ENCODE measurements at regions not wholly inside any gene's neighbourhood (a gene's known extent, or its start where the extent isn't known, plus 50 kb on each side); places are given as distances from the start of the nearest gene placed in this dataset.

GRCh38 chr4:112860830-112861690, 188.4 kb upstream of the ANK2 start:
- no peaks in the 10 kb centered on the region for H3K4me1 ChIP-seq
- TF ChIP-seq CTCF (IDR thresholded peaks at IDR 0.05), result no peak
- H3K4me3 ChIP-seq, result no peak overlapping the region
- DNase-seq (no peak), ATAC-seq (no peak)
- H3K27me3 ChIP-seq (ENCODE audit: low read depth), result no peaks in the 10 kb centered on the region
- intact Hi-C loops (cut with DNase I), result no loop called here
- no peaks in the 10 kb centered on the region for H3K36me3 ChIP-seq
- H3K27ac ChIP-seq, result no peak overlapping the region
- no peaks in the 10 kb centered on the region for H3K9me3 ChIP-seq

- Histone ChIP-seq H3K9me3 (no peaks in the 10 kb centered on the region), H3K36me3 (no peaks in the 10 kb centered on the region), H3K4me1 (no peaks in the 10 kb centered on the region), H3K27ac (no peak overlapping the region), H3K27me3 (ENCODE audit: low read depth) (no peaks in the 10 kb centered on the region), H3K4me3 (no peak overlapping the region)
- no peak for TF ChIP-seq CTCF (IDR thresholded peaks at IDR 0.05)
- intact Hi-C loops (cut with DNase I), result no loop called here
- no peak for ATAC-seq
- no peak for DNase-seq
Measured at GRCh38 chr4:112861691-112862674, 187.5 kb upstream of the ANK2 start.

GRCh38 chr4:112865443-112865842, 184.0 kb upstream of the ANK2 start:
- H3K27me3 ChIP-seq (ENCODE audit: low read depth), result no peaks in the 10 kb centered on the region
- no peak for DNase-seq
- TF ChIP-seq CTCF (IDR thresholded peaks at IDR 0.05), result no peak
- intact Hi-C loops (cut with DNase I), result no loop called here
- no peak overlapping the region for H3K27ac ChIP-seq
- ATAC-seq, result no peak
- H3K4me3 ChIP-seq, result no peak overlapping the region
- no peaks in the 10 kb centered on the region for H3K4me1 ChIP-seq
- no peaks in the 10 kb centered on the region for H3K9me3 ChIP-seq
- no peaks in the 10 kb centered on the region for H3K36me3 ChIP-seq

- H3K4me3 ChIP-seq, result no peak overlapping the region
- no peak for TF ChIP-seq CTCF (IDR thresholded peaks at IDR 0.05)
- intact Hi-C loops (cut with DNase I), result no loop called here
- no peaks in the 10 kb centered on the region for H3K27me3 ChIP-seq (ENCODE audit: low read depth)
- no peak overlapping the region for H3K27ac ChIP-seq
- DNase-seq, result no peak
- H3K4me1 ChIP-seq, result no peaks in the 10 kb centered on the region
- no peak for ATAC-seq
- H3K9me3 ChIP-seq, result no peaks in the 10 kb centered on the region
- no peaks in the 10 kb centered on the region for H3K36me3 ChIP-seq
Measured at GRCh38 chr4:112876316-112876715, 173.1 kb upstream of the ANK2 start.

GRCh38 chr4:112881842-112882241, 167.6 kb upstream of the ANK2 start:
- Histone ChIP-seq H3K27ac (no peak overlapping the region), H3K27me3 (ENCODE audit: low read depth) (no peaks in the 10 kb centered on the region), H3K9me3 (no peaks in the 10 kb centered on the region), H3K36me3 (no peaks in the 10 kb centered on the region), H3K4me1 (no peaks in the 10 kb centered on the region), H3K4me3 (no peak overlapping the region)
- no peak for TF ChIP-seq CTCF (IDR thresholded peaks at IDR 0.05)
- DNase-seq, result no peak
- ATAC-seq, result no peak
- intact Hi-C loops (cut with DNase I), result no loop called here

All from lower lobe of right lung (tissue), 2 donors.